ENCODE measurements at regions not wholly inside any gene's neighbourhood (a gene's known extent, or its start where the extent isn't known, plus 50 kb on each side); places are given as distances from the start of the nearest gene placed in this dataset.

GRCh38 chr2:143830476-143830875, 689.4 kb downstream of the ZEB2 start:
- TF ChIP-seq CTCF (IDR thresholded peaks at IDR 0.05; ENCODE audit: low read depth, low read length, missing input control) (no peak), SP1 (IDR thresholded peaks at IDR 0.05) (no peak), YY1 (IDR thresholded peaks at IDR 0.05) (no peak), ZBTB33 (IDR thresholded peaks at IDR 0.05) (no peak), RAD21 (IDR thresholded peaks at IDR 0.05) (no peak)
